Stimulated activated CD8-positive, alpha-beta memory T cell treated with anti-CD3 and anti-CD28 coated beads, Interleukin-7, amount 100 ng/mL, for 1 hour (primary cell): ENCODE measurements at regions not wholly inside any gene's neighbourhood (a gene's known extent, or its start where the extent isn't known, plus 50 kb on each side); places are given as distances from the start of the nearest gene placed in this dataset.

ENCODE experiments used
- DNase-seq, 2 donors: peaks; one replicate each; pipeline ENCODE4 v3.0.0-alpha.2; 2020; ENCODE audit warnings: low read depth in 2 of 2

GRCh38 chr10:36634916-36635315 lies 490.5 kb upstream of the ANKRD30A start:
- DNase-seq, result no peak

GRCh38 chr10:36630267-36630666 lies 495.1 kb upstream of the ANKRD30A start:
- DNase-seq, result no peak

- no peak for DNase-seq
Observed at GRCh38 chr10:36629476-36629875, 495.9 kb upstream of the ANKRD30A start.

DNA sequence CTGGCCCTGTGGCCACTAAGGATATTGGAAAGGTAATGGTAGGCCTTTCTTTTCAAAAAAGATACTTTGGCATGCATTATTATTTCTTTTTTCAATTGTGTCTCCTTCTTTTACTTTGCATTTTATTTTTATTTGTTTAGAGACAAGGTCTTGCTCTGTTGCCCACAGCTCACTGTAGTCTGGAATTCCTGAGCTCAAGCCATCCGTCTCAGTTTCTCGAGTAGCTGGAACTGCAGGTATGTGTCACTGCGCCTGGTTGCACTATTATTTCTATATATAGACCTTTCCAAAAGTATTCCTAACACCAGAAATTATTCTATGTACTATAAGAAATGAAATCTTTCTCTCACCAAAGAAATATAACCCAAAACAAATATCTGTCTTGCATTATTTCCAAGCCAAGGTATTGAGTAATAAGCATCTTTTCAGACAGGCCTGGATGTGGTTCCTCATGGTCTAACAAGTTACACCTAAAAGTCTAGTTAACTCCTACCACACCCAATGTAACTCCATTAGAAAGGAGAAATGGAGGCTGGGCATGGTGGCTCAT lies 500.8 kb upstream of the ANKRD30A start:
- no peak for DNase-seq

GRCh38 chr10:36621346-36621745 lies 504.1 kb upstream of the ANKRD30A start:
- no peak for DNase-seq

DNA sequence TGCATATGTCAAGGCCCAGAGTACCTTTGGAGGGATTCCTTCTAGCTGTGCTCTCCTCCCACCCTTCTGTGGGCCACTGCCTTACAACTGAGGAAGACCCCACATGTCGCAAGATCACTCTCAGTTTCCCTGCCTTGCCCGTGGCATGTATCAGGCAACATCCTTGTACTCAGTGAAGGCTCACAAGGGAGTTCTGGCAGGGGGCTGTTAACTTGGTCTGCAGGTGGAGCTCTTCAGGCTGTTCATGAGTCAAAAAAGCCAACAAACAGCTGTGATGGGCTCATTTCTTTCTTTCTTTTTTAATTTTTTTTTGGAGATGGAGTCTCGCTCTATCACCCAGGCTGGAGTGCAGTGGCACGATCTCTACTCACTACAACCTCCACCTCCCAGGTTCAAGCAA lies 513.0 kb upstream of the ANKRD30A start:
- no peak for DNase-seq

- DNase-seq, result no peak
Observed at GRCh38 chr10:36608866-36609265, 516.5 kb upstream of the ANKRD30A start.

DNA sequence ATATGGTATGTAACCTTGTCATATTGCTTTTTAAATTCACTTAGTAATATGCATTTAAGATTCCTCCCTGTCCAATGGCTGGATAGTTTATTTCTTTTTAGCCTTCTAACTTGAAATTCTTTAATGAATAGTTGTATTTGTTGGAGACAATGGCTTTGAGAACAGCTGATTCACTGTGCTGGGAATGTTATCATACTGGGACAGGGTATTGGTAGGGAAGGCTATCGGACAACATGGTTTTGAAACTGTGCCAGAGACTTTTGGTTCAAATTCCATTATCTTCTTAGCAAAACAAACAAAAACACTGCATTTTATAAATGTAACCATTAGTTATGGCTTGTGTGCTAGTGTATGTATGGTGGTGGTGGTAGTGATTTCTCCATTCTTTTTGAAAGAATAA lies 517.1 kb upstream of the ANKRD30A start:
- DNase-seq, result no peak

- no peak for DNase-seq
Observed at GRCh38 chr10:36606234-36606839, 519.1 kb upstream of the ANKRD30A start.

DNA sequence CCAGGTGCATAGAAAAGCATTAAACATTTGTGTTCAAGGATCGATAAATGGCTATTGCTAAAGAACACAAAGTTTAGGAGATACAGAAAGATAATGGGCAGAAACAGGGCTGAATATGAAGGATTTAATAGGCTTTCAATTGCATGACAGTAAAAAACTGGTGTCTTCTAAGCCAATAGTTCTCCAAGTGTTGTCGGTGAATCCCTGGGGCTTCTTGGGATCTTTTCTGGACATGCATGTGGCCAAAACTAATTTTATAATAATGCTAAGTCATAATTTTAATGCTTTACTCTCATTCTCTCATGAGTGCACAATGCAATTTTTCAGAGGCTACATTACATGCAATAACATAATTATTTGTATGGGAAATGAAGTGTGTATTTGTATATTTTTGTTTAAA lies 521.1 kb upstream of the ANKRD30A start:
- DNase-seq, result no peak

DNA sequence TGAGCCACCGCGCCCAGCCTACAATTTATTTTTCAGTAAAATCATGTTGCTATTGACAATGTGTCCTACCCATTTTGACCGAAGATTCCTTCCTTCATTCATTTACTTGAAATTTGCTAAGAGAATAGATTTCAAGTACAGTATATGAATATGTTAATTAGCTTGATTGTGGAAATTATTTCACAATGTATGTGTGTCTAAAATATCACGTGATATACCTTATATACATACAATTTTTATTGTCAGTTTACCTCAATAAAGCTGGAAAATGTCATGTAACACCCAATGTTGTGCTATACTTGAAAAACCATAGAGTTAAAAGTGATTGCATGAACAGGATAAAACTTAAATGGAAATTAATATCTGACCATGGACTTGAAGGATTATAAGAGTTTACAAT lies 521.7 kb upstream of the ANKRD30A start:
- DNase-seq, result no peak

GRCh38 chr10:36602374-36602773 lies 523.0 kb upstream of the ANKRD30A start:
- no peak for DNase-seq

GRCh38 chr10:36597756-36598320 lies 527.6 kb upstream of the ANKRD30A start:
- no peak for DNase-seq

- DNase-seq, result no peak
Observed at GRCh38 chr10:36592964-36593363, 532.4 kb upstream of the ANKRD30A start.

DNA sequence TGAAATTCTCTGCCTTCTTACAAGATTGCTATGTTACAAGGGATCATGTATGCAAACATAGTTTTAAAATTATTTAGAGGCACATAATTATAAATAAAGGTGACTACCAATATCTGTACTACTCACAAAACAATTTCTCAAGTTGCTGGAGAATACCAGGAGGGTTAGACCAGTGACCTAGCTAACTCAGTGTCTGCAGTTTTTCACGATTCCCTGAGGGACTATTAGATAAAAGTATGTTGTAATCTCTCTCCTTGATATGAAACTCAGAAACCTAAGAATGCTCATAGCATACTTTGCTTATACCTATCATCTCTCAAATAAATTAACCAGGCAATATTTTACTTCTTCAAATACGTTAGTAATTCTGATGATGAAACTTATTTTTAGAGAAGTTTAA lies 534.0 kb upstream of the ANKRD30A start:
- no peak for DNase-seq

GRCh38 chr10:36583690-36584089 lies 541.7 kb upstream of the ANKRD30A start:
- no peak for DNase-seq

DNA sequence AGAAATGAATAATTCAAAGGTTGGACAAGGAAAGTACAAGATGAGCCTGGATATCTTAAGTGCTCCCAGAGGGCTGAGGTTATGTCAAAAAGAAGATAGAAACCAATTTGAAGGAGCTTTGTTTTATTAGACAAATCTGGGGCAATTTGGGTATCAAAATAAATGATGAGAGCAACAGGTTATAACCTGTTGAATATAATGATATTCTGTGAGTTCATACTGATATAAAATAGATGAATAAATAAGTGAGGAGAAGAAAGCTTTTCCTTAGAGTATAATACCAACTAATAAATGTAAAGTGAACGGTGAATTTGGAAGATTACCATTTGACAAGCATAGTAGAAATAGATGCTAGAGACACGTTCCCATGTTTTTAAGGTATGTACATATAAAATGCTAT lies 544.2 kb upstream of the ANKRD30A start:
- no peak for DNase-seq

- DNase-seq, result no peak
Observed at GRCh38 chr10:36578306-36578705, 547.1 kb upstream of the ANKRD30A start.

GRCh38 chr10:36577126-36577525 lies 548.3 kb upstream of the ANKRD30A start:
- DNase-seq, result no peak

- no peak for DNase-seq
Observed at GRCh38 chr10:36574207-36574606, 551.2 kb upstream of the ANKRD30A start.

GRCh38 chr10:36573246-36573645 lies 552.2 kb upstream of the ANKRD30A start:
- no peak for DNase-seq

GRCh38 chr10:36564433-36564832 lies 561.0 kb upstream of the ANKRD30A start:
- no peak for DNase-seq
